SK-N-SH treated with all-trans-retinoic acid at 6 μM for 48 hours (cell line): ENCODE measurements at regions not wholly inside any gene's neighbourhood (a gene's known extent, or its start where the extent isn't known, plus 50 kb on each side); places are given as distances from the start of the nearest gene placed in this dataset.

ENCODE experiments used
- ARNTL ChIP-seq: fragments of 450-650 bp; formaldehyde crosslinking; IDR thresholded peaks from 2 replicates; pipeline ENCODE4 v1.5.0; 2020; ENCODE audit warnings: low read depth, mild to moderate bottlenecking, moderate library complexity, borderline replicate concordance
- CREB5 ChIP-seq: fragments of 250-450 bp; sonication (Bioruptor Pico); IDR thresholded peaks from 2 replicates; pipeline ENCODE4 v1.5.1; 2020; ENCODE audit warnings: low read depth, mild to moderate bottlenecking, moderate library complexity
- ISL1 ChIP-seq: fragments of 250-450 bp; sonication (Bioruptor Pico); IDR thresholded peaks from 2 replicates; pipeline ENCODE4 v2.1.2; 2022; ENCODE audit warnings: mild to moderate bottlenecking, moderate library complexity
- RARB ChIP-seq: fragments of 250-450 bp; sonication (Bioruptor Pico); IDR thresholded peaks from 2 replicates; pipeline ENCODE4 v1.8.0; 2021; ENCODE audit warnings: mild to moderate bottlenecking, moderate library complexity
- TOX ChIP-seq: fragments of 250-450 bp; sonication (Bioruptor Pico); IDR thresholded peaks from 2 replicates; pipeline ENCODE4 v1.8.0; 2021; ENCODE audit warnings: mild to moderate bottlenecking, moderate library complexity, borderline replicate concordance
- ZFP3 ChIP-seq: fragments of 250-450 bp; sonication (Bioruptor Pico); IDR thresholded peaks from 2 replicates; pipeline ENCODE4 v1.5.0; 2020; ENCODE audit warnings: mild to moderate bottlenecking, moderate library complexity

GRCh38 chr16:65201511-65201910 is 79.6 kb upstream of the CDH11 start:
- no peak for TF ChIP-seq RARB (CRISPR knock-in tag)
- TF ChIP-seq CREB5 (CRISPR knock-in tag), result no peak
- no peak for TF ChIP-seq TOX
- TF ChIP-seq ISL1 (CRISPR knock-in tag), result no peak
- TF ChIP-seq ARNTL (CRISPR knock-in tag), result no peak
- no peak for TF ChIP-seq ZFP3 (CRISPR knock-in tag)
